Stimulated activated naive CD8-positive, alpha-beta T cell treated with anti-CD3 and anti-CD28 coated beads, Interleukin-15, Interleukin-2, amounts not matched to agents 100 U/mL and 50 U/mL, for 24 hours (primary cell): ENCODE measurements at regions not wholly inside any gene's neighbourhood (a gene's known extent, or its start where the extent isn't known, plus 50 kb on each side); places are given as distances from the start of the nearest gene placed in this dataset.

Experiments used
- ATAC-seq: fragments of 150-1000 bp; cut with Tn5 transposase; one replicate; pipeline ENCODE4 v1.10.0; 2021
- DNase-seq: peaks from one replicate; pipeline ENCODE4 v3.0.0; 2021

DNA sequence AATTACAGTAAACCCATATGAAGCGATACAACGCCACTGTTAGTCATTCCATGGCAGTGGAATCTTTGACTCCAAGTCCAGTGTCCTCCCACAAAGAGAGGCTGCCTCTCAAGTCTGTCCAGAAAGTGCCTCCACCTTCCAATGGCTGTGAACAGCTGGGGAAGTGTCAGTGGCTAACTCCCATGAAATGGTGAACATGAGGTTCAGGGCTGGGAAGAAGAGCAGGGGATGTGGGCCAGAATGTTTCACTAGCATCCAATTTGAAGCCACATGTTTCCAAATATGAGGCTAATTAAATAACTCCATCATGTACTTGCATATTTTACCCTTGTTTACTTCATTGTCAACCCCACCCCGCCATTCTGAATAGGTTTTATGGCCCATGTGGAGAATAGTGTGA is 53.1 kb upstream of the CHST15 start:
- DNase-seq (no peak), ATAC-seq (no peak)

DNA sequence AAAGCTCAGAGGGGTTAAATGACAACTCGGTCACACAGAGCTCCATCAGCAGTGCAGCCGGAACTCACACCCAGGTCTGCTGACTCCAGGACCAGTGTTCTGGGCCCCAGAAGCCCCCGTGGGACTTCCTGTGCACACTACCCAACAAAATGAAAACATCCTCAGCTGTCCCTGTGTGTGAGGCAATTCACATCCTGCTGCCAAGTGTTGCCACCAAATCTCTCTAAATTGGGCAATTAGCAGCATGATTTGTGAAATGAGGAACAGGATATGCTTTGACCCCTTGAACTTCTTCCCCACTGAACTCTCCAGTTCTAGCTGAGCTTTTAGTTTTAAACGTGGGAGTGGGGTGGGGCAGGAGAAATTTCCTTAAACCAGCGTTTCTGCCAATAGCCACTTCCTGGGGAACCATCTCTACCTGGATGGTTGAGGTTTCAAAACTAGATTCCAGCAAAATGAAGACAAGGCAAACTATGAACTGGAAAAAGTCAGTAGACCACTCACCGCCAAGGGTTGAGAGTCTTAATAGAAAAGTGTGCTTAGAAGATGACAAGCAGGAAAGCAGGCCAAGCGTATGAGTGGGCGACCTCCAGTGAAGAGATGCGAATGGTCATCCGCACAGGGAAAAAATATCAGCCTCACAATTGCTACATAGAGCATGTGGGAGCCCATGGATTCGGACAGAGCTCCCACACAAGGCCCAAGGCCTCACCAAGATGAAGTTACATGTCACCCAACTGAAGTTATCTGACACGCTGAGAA is 51.9 kb upstream of the CHST15 start:
- ATAC-seq (no peak), DNase-seq (no peak)

DNA sequence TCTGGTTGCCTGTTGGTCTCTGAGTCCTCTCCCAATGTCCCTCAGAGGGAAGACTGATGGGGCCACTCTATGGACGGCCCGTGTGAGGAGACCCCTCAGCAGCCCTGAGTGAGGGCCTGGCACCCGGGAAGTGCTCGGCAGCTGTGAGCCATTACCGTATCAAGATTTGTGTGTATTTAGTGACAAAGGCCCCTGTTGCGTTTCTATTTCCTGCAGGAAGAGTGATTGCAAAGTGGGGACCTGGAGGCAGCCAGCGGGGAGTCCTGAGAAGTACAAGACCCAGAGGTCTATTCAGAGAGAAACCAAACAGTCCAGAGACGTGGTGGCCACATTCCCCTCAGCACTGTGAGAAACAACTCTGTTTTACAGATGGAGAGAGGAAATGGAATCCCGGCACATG is 51.1 kb upstream of the CHST15 start:
- no peak for DNase-seq
- ATAC-seq, result no peak

DNA sequence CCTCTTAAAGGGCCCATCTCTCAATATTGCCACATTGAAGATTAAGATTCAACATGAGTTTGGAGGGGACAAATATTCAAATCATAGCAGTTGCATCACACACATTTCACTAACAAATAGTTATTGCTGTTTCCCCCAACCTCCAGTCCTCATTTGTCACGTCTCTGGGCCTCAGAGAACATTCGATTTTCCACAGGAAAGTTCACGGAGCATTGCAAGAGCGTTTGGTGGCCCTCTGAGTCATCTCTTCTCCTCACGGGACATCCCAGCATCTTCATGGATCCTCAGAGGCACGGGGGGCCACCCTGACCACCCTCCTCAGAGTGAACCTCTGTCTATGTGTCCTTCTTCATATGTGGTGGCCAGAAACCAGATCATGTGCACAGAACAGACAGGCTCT is 50.3 kb upstream of the CHST15 start:
- ATAC-seq (no peak), DNase-seq (no peak)
